ENCODE measurements at regions not wholly inside any gene's neighbourhood (a gene's known extent, or its start where the extent isn't known, plus 50 kb on each side); places are given as distances from the start of the nearest gene placed in this dataset.

- intact Hi-C loops (cut with micrococcal nuclease) (no loop called here), in situ Hi-C loops (cut with MboI; ENCODE audit: low sequenced_read_pairs) (no loop called here), dilution Hi-C loops (cut with HindIII; ENCODE audit: low sequenced_read_pairs, unreplicated experiment) (no loop called here)
- no peaks in the 10 kb centered on the region for H3K79me1 ChIP-seq (ENCODE audit: low read depth in 1 of 2, low read length in 2 of 2)
- H4K91ac ChIP-seq (ENCODE audit: insufficient read depth, low read depth, low read length): no peak overlapping the region
- H3K9me3 ChIP-seq (ENCODE audit: control insufficient read depth, insufficient read depth, low read length): peaks cover 2% of the 10 kb centered on the region
- H2BK120ac ChIP-seq (ENCODE audit: low read depth, low read length): no peak overlapping the region
- WGBS, 2 experiments (ENCODE audit: extremely low coverage in 2 of 2, insufficient read length in 1 of 2): no CpG with 5 or more reads among the region's 1 CpG
- H2BK20ac ChIP-seq (ENCODE audit: low read depth, low read length): no peak overlapping the region
- no peak overlapping the region for H3K27ac ChIP-seq (ENCODE audit: insufficient read depth, low read length)
- no peak overlapping the region for H4K5ac ChIP-seq (ENCODE audit: low read depth, low read length)
- H2BK5ac ChIP-seq (ENCODE audit: low read depth, low read length, poor library complexity, severe bottlenecking): no peak overlapping the region
- TF ChIP-seq ELK1 (IDR thresholded peaks at IDR 0.05; ENCODE audit: borderline replicate concordance, low read depth, low read length): no peak
- no peaks in the 10 kb centered on the region for H3K27me3 ChIP-seq (ENCODE audit: control insufficient read depth, insufficient read depth, low read length)
- H3K18ac ChIP-seq (ENCODE audit: low read depth, low read length): no peak overlapping the region
- DNase-seq (no peak), ATAC-seq (ENCODE audit: low read depth) (no peak)
- H3K14ac ChIP-seq (replicated peaks; ENCODE audit: low read depth, low read length): no peak overlapping the region
- POLR2A ChIA-PET (ENCODE audit: unreplicated experiment): no interaction called here
- H3K23ac ChIP-seq (ENCODE audit: low read depth, low read length): no peak overlapping the region
- no peaks in the 10 kb centered on the region for H3K9me1 ChIP-seq (ENCODE audit: insufficient read depth, low read length)
- no peak overlapping the region for H2AK5ac ChIP-seq (ENCODE audit: low read depth, low read length)
- H2AK9ac ChIP-seq (replicated peaks; ENCODE audit: low read depth, low read length, poor library complexity): no peak overlapping the region
- H3K4me2 ChIP-seq (ENCODE audit: low read depth, low read length): no peak overlapping the region
- no peaks in the 10 kb centered on the region for H3K36me3 ChIP-seq (ENCODE audit: control insufficient read depth, insufficient read depth, low read length)
- BruUV-seq (replicated peaks): no TSS peak
- no peak overlapping the region for H2AFZ ChIP-seq (replicated peaks; ENCODE audit: low read length, poor library complexity)
- H3K4ac ChIP-seq (ENCODE audit: low read depth, low read length): no peak overlapping the region
- H3K9ac ChIP-seq (ENCODE audit: low read depth, low read length): no peak overlapping the region
- H2BK15ac ChIP-seq (ENCODE audit: low read depth, low read length): no peak overlapping the region
- H3K4me1 ChIP-seq (ENCODE audit: control insufficient read depth, insufficient read depth, low read length): no peaks in the 10 kb centered on the region
- H4K20me1 ChIP-seq (ENCODE audit: insufficient read depth, low read length): no peaks in the 10 kb centered on the region
- CTCF ChIA-PET: no interaction called here
- H3K4me3 ChIP-seq (ENCODE audit: insufficient read depth, low read depth, low read length): no peak overlapping the region
- H3K56ac ChIP-seq (ENCODE audit: extremely low read depth, insufficient read depth, low read length): no peak overlapping the region
- H4K8ac ChIP-seq (ENCODE audit: low read depth in 2 of 2, low read length in 2 of 2): no peak overlapping the region
Observed at GRCh38 chr14:66099931-66100330, 386.2 kb upstream of the CCDC196 start.
